HFF-Myc (cell line): ENCODE measurements at regions not wholly inside any gene's neighbourhood (a gene's known extent, or its start where the extent isn't known, plus 50 kb on each side); places are given as distances from the start of the nearest gene placed in this dataset.

Experiments used
- DNase-seq: peaks from one replicate; pipeline ENCODE4 v3.0.0-alpha.2; 2011; ENCODE audit warnings: low read depth; ENCODE audit errors: extremely low read depth
- H3K4me3 ChIP-seq: replicated peaks from 2 replicates; pipeline ENCODE4 v1.5.1; 2011; ENCODE audit warnings: low read depth, mild to moderate bottlenecking, control low read depth, low read length
- TF ChIP-seq, protein P1 (sequence below): IDR thresholded peaks from 2 replicates; pipeline ENCODE4 v1.5.1; 2012; ENCODE audit warnings: mild to moderate bottlenecking, low read depth, low read length, control low read depth; ENCODE audit errors: missing control alignments

DNA sequence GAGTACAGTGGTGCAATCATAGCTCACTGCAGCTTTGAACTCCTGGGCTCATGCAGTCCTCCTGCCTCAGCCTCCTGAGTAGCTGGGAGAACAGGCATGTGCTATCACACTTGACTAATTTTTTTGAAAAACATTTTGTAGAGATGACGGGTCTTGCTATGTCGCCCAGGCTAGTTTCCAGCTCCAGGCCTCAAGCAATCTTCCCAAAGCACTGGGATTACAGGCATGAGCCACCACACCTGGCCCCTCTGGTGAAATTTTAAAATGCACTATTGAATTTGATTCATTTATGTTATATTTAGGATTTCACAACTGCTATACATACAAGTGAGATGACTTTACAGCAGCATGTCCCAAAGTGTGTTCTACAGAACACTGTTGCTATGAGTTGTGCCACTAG, 50.8 kb upstream of the TPM1 start:
- TF ChIP-seq, protein P1, sequence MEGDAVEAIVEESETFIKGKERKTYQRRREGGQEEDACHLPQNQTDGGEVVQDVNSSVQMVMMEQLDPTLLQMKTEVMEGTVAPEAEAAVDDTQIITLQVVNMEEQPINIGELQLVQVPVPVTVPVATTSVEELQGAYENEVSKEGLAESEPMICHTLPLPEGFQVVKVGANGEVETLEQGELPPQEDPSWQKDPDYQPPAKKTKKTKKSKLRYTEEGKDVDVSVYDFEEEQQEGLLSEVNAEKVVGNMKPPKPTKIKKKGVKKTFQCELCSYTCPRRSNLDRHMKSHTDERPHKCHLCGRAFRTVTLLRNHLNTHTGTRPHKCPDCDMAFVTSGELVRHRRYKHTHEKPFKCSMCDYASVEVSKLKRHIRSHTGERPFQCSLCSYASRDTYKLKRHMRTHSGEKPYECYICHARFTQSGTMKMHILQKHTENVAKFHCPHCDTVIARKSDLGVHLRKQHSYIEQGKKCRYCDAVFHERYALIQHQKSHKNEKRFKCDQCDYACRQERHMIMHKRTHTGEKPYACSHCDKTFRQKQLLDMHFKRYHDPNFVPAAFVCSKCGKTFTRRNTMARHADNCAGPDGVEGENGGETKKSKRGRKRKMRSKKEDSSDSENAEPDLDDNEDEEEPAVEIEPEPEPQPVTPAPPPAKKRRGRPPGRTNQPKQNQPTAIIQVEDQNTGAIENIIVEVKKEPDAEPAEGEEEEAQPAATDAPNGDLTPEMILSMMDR = no peak
- no peak for DNase-seq
- H3K4me3 ChIP-seq = no peak overlapping the region

DNA sequence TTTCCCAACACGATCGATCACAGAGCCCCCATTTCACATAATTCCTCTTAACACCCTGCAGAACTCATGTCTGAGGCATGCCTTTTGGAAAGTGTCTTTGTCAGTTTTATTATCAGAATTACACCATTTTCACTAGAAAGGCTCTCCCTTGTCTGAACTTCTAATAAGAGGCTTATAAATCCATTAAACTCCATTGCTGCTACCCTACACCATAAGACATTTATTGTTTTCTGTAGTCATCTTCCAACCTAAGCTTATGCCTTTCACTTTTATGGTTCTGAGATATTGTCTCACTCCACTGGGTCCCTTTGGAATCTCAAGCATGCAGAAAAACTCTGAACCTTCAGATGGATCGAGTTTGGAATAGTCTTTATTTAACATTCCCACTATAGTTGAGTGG, 50.2 kb upstream of the TPM1 start:
- no peak overlapping the region for H3K4me3 ChIP-seq
- no peak for DNase-seq
- TF ChIP-seq, protein P1 = no peak
